HL-60 (cell line): ENCODE measurements at regions not wholly inside any gene's neighbourhood (a gene's known extent, or its start where the extent isn't known, plus 50 kb on each side); places are given as distances from the start of the nearest gene placed in this dataset.

Experiments used
- DNase-seq, 2 experiments: peaks; one replicate each; pipeline ENCODE4 v3.0.0-alpha.2; 2010 to 2020; ENCODE audit warnings: low read depth in 1 of 2, low spot score in 1 of 2
- H3K27ac ChIP-seq: fragments of 250-450 bp; sonication (Bioruptor Pico); replicated peaks from 2 replicates; pipeline ENCODE4 v1.5.1; 2020; ENCODE audit warnings: mild to moderate bottlenecking, moderate library complexity
- H3K27me3 ChIP-seq: fragments of 250-450 bp; sonication (Bioruptor Pico); 2 replicates; pipeline ENCODE4 v1.5.1; 2021; ENCODE audit warnings: mild to moderate bottlenecking, moderate library complexity; ENCODE audit not compliant: insufficient read depth, poor library complexity, severe bottlenecking
- H3K4me3 ChIP-seq: replicated peaks from 2 replicates; pipeline ENCODE4 v1.5.1; 2011; ENCODE audit warnings: mild to moderate bottlenecking, control low read depth, low read length; ENCODE audit not compliant: insufficient read depth
- CTCF ChIP-seq: IDR thresholded peaks from one replicate; pipeline ENCODE4 v1.5.1; 2011; ENCODE audit warnings: low read length, control low read depth, inconsistent platforms; ENCODE audit not compliant: insufficient read depth
- GABPA ChIP-seq: IDR thresholded peaks from 2 replicates; pipeline ENCODE4 v1.6.1; 2012; ENCODE audit warnings: low read depth
- POLR2AphosphoS5 ChIP-seq: IDR thresholded peaks from 2 replicates; pipeline ENCODE4 v1.6.1; 2012; ENCODE audit warnings: low read depth
- REST ChIP-seq: IDR thresholded peaks from 2 replicates; pipeline ENCODE4 v1.6.1; 2012; ENCODE audit warnings: low read depth; ENCODE audit not compliant: insufficient replicate concordance
- SPI1 ChIP-seq: IDR thresholded peaks from 2 replicates; pipeline ENCODE4 v1.6.1; 2012; ENCODE audit warnings: low read depth, mild to moderate bottlenecking, borderline replicate concordance

- TF ChIP-seq POLR2AphosphoS5 (no peak), SPI1 (no peak), REST (no peak), CTCF (no peak), GABPA (no peak)
- DNase-seq = no peak
- Histone ChIP-seq H3K4me3 (no peak overlapping the region), H3K27me3 (no peaks in the 10 kb centered on the region), H3K27ac (no peak overlapping the region)
Measured at GRCh38 chr7:35993113-35993512, 159.9 kb upstream of the EEPD1 start.

- no peak for TF ChIP-seq SPI1
- TF ChIP-seq POLR2AphosphoS5 = no peak
- TF ChIP-seq REST = no peak
- no peak for TF ChIP-seq CTCF
- no peak for TF ChIP-seq GABPA
- no peak overlapping the region for H3K4me3 ChIP-seq
- DNase-seq = no peak
- H3K27ac ChIP-seq = no peak overlapping the region
- no peaks in the 10 kb centered on the region for H3K27me3 ChIP-seq
Measured at GRCh38 chr7:35993676-35994606, 159.1 kb upstream of the EEPD1 start.

GRCh38 chr7:35995334-35995733 is 157.7 kb upstream of the EEPD1 start:
- no peak for DNase-seq
- Histone ChIP-seq H3K27me3 (no peaks in the 10 kb centered on the region), H3K27ac (no peak overlapping the region), H3K4me3 (no peak overlapping the region)
- TF ChIP-seq SPI1 = no peak
- TF ChIP-seq GABPA = no peak
- TF ChIP-seq CTCF = no peak
- TF ChIP-seq REST = no peak
- no peak for TF ChIP-seq POLR2AphosphoS5
